ENCODE measurements at regions not wholly inside any gene's neighbourhood (a gene's known extent, or its start where the extent isn't known, plus 50 kb on each side); places are given as distances from the start of the nearest gene placed in this dataset.

DNA sequence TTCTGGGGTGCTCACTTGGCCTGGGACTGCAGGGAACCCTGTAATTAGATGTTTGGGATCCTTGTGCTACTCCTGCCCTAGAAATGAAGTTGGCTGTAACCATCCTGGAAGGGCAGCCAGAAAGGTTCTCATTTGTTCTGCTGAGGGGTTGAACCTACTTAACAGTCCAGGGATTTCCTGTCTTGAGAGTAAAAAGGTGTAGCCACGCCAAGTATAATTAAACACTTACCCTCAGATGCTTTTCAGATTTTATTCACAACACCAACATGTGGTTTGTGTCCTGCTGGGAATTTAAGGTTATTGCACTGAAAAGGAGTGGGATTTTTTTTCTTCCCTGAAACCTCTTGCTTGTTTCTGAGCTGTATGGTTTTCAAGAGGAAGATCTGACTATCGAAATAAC is 222.4 kb upstream of the APCDD1 start:
- TF ChIP-seq, protein P1, sequence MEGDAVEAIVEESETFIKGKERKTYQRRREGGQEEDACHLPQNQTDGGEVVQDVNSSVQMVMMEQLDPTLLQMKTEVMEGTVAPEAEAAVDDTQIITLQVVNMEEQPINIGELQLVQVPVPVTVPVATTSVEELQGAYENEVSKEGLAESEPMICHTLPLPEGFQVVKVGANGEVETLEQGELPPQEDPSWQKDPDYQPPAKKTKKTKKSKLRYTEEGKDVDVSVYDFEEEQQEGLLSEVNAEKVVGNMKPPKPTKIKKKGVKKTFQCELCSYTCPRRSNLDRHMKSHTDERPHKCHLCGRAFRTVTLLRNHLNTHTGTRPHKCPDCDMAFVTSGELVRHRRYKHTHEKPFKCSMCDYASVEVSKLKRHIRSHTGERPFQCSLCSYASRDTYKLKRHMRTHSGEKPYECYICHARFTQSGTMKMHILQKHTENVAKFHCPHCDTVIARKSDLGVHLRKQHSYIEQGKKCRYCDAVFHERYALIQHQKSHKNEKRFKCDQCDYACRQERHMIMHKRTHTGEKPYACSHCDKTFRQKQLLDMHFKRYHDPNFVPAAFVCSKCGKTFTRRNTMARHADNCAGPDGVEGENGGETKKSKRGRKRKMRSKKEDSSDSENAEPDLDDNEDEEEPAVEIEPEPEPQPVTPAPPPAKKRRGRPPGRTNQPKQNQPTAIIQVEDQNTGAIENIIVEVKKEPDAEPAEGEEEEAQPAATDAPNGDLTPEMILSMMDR (IDR thresholded peaks at IDR 0.05), result no peak
- TF ChIP-seq POLR2A (IDR thresholded peaks at IDR 0.05), result no peak
- no peak for TF ChIP-seq EP300 (IDR thresholded peaks at IDR 0.05; ENCODE audit: low read depth)
- TF ChIP-seq POLR2AphosphoS5 (IDR thresholded peaks at IDR 0.05), result no peak
